IPS-15b (cell line): ENCODE measurements at regions not wholly inside any gene's neighbourhood (a gene's known extent, or its start where the extent isn't known, plus 50 kb on each side); places are given as distances from the start of the nearest gene placed in this dataset.

Source experiments
- H3K27me3 ChIP-seq: one replicate; pipeline ENCODE4 v1.6.1; 2013; ENCODE audit warnings: low read length; ENCODE audit not compliant: control insufficient read depth, insufficient read depth
- H3K36me3 ChIP-seq: one replicate; pipeline ENCODE4 v1.6.1; 2013; ENCODE audit warnings: low read length; ENCODE audit not compliant: control insufficient read depth, insufficient read depth
- H3K4me1 ChIP-seq: one replicate; pipeline ENCODE4 v1.6.1; 2013; ENCODE audit warnings: mild to moderate bottlenecking, low read length; ENCODE audit not compliant: control insufficient read depth, insufficient read depth
- H3K4me3 ChIP-seq: one replicate; pipeline ENCODE4 v1.5.1; 2013; ENCODE audit warnings: low read depth, low read length
- H3K9ac ChIP-seq: one replicate; pipeline ENCODE4 v1.6.1; 2013; ENCODE audit warnings: low read depth, mild to moderate bottlenecking, low read length
- H3K9me3 ChIP-seq: one replicate; pipeline ENCODE4 v1.6.1; 2013; ENCODE audit warnings: mild to moderate bottlenecking, low read length; ENCODE audit not compliant: control insufficient read depth, insufficient read depth

- no peaks in the 10 kb centered on the region for H3K36me3 ChIP-seq
- H3K4me3 ChIP-seq, result no peak overlapping the region
- no peaks in the 10 kb centered on the region for H3K27me3 ChIP-seq
- no peak overlapping the region for H3K9ac ChIP-seq
- H3K9me3 ChIP-seq, result no peaks in the 10 kb centered on the region
- H3K4me1 ChIP-seq, result peaks cover 20% of the 10 kb centered on the region
These were observed 54.3 kb upstream of the GPR26 start for GRCh38 chr10:123611876-123612275.

- no peaks in the 10 kb centered on the region for H3K36me3 ChIP-seq
- peaks cover 8% of the 10 kb centered on the region for H3K4me1 ChIP-seq
- no peak overlapping the region for H3K9ac ChIP-seq
- no peak overlapping the region for H3K4me3 ChIP-seq
- H3K27me3 ChIP-seq, result no peaks in the 10 kb centered on the region
- H3K9me3 ChIP-seq, result no peaks in the 10 kb centered on the region
These were observed 52.8 kb upstream of the GPR26 start for GRCh38 chr10:123613346-123613850.

- Histone ChIP-seq H3K36me3 (no peaks in the 10 kb centered on the region), H3K9ac (no peak overlapping the region), H3K4me1 (no peaks in the 10 kb centered on the region), H3K27me3 (no peaks in the 10 kb centered on the region), H3K9me3 (no peaks in the 10 kb centered on the region), H3K4me3 (no peak overlapping the region)
These were observed 51.3 kb upstream of the GPR26 start for GRCh38 chr10:123614888-123615287.
